Mucosa of rectum (tissue), 2 donors: ENCODE measurements at regions not wholly inside any gene's neighbourhood (a gene's known extent, or its start where the extent isn't known, plus 50 kb on each side); places are given as distances from the start of the nearest gene placed in this dataset.

Experiments
- H3K27ac ChIP-seq, 2 donors: one replicate each; pipeline ENCODE4 v1.7.0; 2013; ENCODE audit warnings: inconsistent platforms in 2 of 2, low read depth in 2 of 2, low read length in 2 of 2
- H3K27me3 ChIP-seq, 2 donors: one replicate each; pipeline ENCODE4 v1.7.0; 2013; ENCODE audit warnings: low read length in 2 of 2; ENCODE audit not compliant: control insufficient read depth in 2 of 2, insufficient read depth in 2 of 2
- H3K36me3 ChIP-seq, 2 donors: one replicate each; pipeline ENCODE4 v1.7.0; 2013; ENCODE audit warnings: low read length in 2 of 2; ENCODE audit not compliant: control insufficient read depth in 2 of 2, insufficient read depth in 2 of 2
- H3K4me1 ChIP-seq, 2 donors: one replicate each; pipeline ENCODE4 v1.7.0; 2013; ENCODE audit warnings: low read length in 2 of 2, mild to moderate bottlenecking in 1 of 2; ENCODE audit not compliant: control insufficient read depth in 2 of 2, insufficient read depth in 2 of 2
- H3K4me3 ChIP-seq, 2 donors: one replicate each; pipeline ENCODE4 v1.7.0; 2013; ENCODE audit warnings: low read length in 2 of 2
- H3K9ac ChIP-seq, 2 donors: one replicate each; pipeline ENCODE4 v1.7.0; 2013; ENCODE audit warnings: low read length in 2 of 2, low read depth in 1 of 2, mild to moderate bottlenecking in 1 of 2
- H3K9me3 ChIP-seq, 2 donors: one replicate each; pipeline ENCODE4 v1.7.0; 2013; ENCODE audit warnings: low read length in 2 of 2; ENCODE audit not compliant: control insufficient read depth in 2 of 2
- donor health status: healthy.
- donor health status: Normal muscosa, but diverticular disease.

DNA sequence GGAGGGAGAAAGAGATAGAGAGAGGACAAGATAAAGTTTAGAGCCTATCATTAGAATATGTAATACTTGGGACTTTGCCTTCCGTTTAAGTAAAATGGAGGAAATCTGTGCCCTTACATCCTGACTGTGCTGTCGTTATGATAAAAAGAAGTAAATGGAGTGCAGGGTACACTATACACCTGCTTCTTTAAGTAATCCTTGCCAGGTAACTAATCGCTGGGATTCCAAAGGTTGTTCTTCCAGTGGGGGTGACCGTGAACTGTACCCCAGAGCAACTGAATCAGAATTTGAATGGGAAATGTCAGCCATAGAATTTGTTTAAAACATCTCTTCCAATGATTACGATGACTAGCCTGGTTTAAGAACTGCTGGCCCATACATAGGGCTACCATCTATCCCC, 126.1 kb upstream of the EEA1 start:
- Histone ChIP-seq H3K36me3 (no peaks in the 10 kb centered on the region), H3K27ac (no peak overlapping the region), H3K27me3 (no peaks in the 10 kb centered on the region)

GRCh38 chr12:93056971-93057535, 128.0 kb upstream of the EEA1 start:
- no peaks in the 10 kb centered on the region for H3K4me1 ChIP-seq
- H3K27ac ChIP-seq: no peak overlapping the region
- no peak overlapping the region for H3K4me3 ChIP-seq

More for the DNA sequence above, 126.1 kb upstream of the EEA1 start:
- no peak overlapping the region for H3K9ac ChIP-seq
- H3K9me3 ChIP-seq: no peaks in the 10 kb centered on the region
- H3K4me3 ChIP-seq: no peak overlapping the region
- H3K4me1 ChIP-seq: no peaks in the 10 kb centered on the region

GRCh38 chr12:93058280-93058679, 129.2 kb upstream of the EEA1 start:
- no peak overlapping the region for H3K4me3 ChIP-seq
- H3K27ac ChIP-seq: no peak overlapping the region

More at GRCh38 chr12:93056971-93057535, 128.0 kb upstream of the EEA1 start:
- H3K27me3 ChIP-seq: no peaks in the 10 kb centered on the region
- no peak overlapping the region for H3K9ac ChIP-seq
- no peaks in the 10 kb centered on the region for H3K36me3 ChIP-seq
- no peaks in the 10 kb centered on the region for H3K9me3 ChIP-seq

GRCh38 chr12:93059288-93059687, 130.2 kb upstream of the EEA1 start:
- no peak overlapping the region for H3K4me3 ChIP-seq
- no peaks in the 10 kb centered on the region for H3K9me3 ChIP-seq
- no peaks in the 10 kb centered on the region for H3K27me3 ChIP-seq
- H3K36me3 ChIP-seq: no peaks in the 10 kb centered on the region
- no peak overlapping the region for H3K27ac ChIP-seq
- no peak overlapping the region for H3K9ac ChIP-seq
- no peaks in the 10 kb centered on the region for H3K4me1 ChIP-seq

More at GRCh38 chr12:93058280-93058679, 129.2 kb upstream of the EEA1 start:
- H3K9me3 ChIP-seq: no peaks in the 10 kb centered on the region
- no peak overlapping the region for H3K9ac ChIP-seq
- H3K4me1 ChIP-seq: no peaks in the 10 kb centered on the region
- H3K27me3 ChIP-seq: no peaks in the 10 kb centered on the region
- H3K36me3 ChIP-seq: no peaks in the 10 kb centered on the region

- Histone ChIP-seq H3K27ac (no peak overlapping the region), H3K4me1 (no peaks in the 10 kb centered on the region), H3K9me3 (no peaks in the 10 kb centered on the region), H3K36me3 (no peaks in the 10 kb centered on the region), H3K27me3 (no peaks in the 10 kb centered on the region), H3K9ac (no peak overlapping the region), H3K4me3 (no peak overlapping the region)
These were observed 131.0 kb upstream of the EEA1 start for GRCh38 chr12:93059925-93060665.

- Histone ChIP-seq H3K4me3 (no peak overlapping the region), H3K27me3 (no peaks in the 10 kb centered on the region), H3K9ac (no peak overlapping the region), H3K4me1 (no peaks in the 10 kb centered on the region), H3K36me3 (no peaks in the 10 kb centered on the region), H3K27ac (no peak overlapping the region), H3K9me3 (no peaks in the 10 kb centered on the region)
These were observed 131.8 kb upstream of the EEA1 start for GRCh38 chr12:93060666-93061472.

DNA sequence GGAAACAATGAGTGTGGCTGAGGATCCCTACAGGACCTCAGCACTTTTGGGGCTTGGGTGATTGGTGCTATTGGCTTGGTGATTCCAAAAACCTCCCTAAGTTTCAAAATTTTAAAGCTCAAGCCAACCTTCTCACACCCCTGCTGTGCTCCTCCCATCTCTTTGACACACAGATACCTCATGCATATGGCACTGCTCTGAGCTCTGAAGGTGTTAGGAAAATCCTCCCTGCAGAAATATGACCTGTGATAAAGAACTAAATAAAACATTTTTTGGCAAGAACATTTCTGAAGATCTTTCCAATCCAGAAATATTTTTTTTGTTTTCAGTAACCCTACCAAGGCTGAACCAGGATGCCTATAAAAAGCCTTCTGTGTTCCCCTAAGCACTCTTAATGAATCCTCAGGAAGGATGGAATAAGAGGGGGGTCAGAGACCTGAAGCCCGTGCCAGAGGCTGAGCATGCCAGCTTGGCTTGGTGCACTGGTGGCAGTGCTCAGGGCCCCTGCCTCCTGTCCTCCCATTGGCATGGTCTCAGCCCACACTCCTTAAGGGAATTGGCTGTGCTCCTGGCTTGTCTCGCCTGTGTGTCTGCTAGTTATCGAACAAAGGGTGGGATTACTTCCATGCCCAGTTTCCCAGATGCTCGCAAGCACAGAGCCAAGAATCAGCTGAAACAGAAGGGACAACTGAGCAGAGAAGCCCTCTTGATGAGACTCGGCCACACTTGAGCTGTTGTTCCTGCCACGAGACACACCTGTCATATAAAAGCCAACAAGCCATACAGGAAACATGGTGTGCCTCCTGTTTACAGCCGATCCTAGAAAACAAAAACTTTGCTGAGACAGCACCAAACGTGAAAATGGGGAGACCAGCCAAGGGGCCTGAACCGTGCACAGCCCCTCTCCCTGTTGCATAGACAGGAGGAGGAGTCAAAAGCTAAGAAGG, 132.7 kb upstream of the EEA1 start:
- no peaks in the 10 kb centered on the region for H3K27me3 ChIP-seq
- H3K27ac ChIP-seq: no peak overlapping the region
- H3K4me3 ChIP-seq: no peak overlapping the region
- H3K9ac ChIP-seq: no peak overlapping the region
- H3K9me3 ChIP-seq: no peaks in the 10 kb centered on the region
- no peaks in the 10 kb centered on the region for H3K4me1 ChIP-seq
- H3K36me3 ChIP-seq: no peaks in the 10 kb centered on the region

DNA sequence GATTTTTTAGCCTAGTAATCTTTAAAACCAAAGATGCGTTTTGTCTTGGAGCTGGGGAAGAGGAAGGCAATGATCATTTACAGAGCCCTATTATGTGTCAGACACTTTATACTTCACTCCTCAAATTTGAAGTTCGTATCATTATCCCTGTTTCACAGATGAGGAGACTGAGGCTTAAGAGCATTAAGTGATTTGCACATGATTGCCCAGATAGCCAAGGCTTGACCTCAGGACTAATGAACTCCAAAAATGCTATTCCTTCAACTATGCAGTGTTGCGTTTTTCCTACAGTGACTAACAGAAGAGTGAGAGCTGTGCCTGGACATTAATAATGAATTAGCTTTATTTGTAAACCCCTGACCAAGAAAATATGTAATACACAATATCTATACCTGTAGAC, 136.8 kb upstream of the EEA1 start:
- Histone ChIP-seq H3K9me3 (no peaks in the 10 kb centered on the region), H3K9ac (no peak overlapping the region), H3K4me3 (no peak overlapping the region), H3K4me1 (no peaks in the 10 kb centered on the region), H3K36me3 (no peaks in the 10 kb centered on the region), H3K27me3 (no peaks in the 10 kb centered on the region), H3K27ac (no peak overlapping the region)

- Histone ChIP-seq H3K36me3 (no peaks in the 10 kb centered on the region), H3K9me3 (no peaks in the 10 kb centered on the region), H3K4me3 (no peak overlapping the region)
These were observed 143.2 kb upstream of the EEA1 start for GRCh38 chr12:93072340-93072739.

More at GRCh38 chr12:93072340-93072739, 143.2 kb upstream of the EEA1 start:
- Histone ChIP-seq H3K27me3 (no peaks in the 10 kb centered on the region), H3K9ac (no peak overlapping the region), H3K27ac (no peak overlapping the region), H3K4me1 (no peaks in the 10 kb centered on the region)
